ENCODE measurements at regions not wholly inside any gene's neighbourhood (a gene's known extent, or its start where the extent isn't known, plus 50 kb on each side); places are given as distances from the start of the nearest gene placed in this dataset.

DNA sequence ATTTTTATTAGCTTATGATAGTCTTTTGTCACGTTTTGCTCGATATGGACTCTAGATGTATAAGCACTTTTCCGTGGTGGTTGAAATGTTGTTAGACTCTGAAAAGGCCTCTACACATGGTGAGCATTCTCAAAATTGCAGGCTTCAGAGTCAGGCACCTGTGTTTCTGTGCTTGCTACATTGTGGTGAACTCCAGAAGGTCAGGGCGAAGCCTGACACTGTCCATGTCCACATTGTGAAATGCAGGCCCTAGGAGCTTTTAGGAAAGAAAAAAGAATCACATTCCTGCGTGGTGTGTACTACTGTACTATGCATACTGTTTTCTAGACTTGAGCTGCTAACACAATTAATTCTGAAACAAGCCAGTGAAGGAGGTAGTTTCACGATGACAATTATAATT, 86.3 kb downstream of the HS3ST1 start:
- DNase-seq (ENCODE audit: low read depth) = no peak

DNA sequence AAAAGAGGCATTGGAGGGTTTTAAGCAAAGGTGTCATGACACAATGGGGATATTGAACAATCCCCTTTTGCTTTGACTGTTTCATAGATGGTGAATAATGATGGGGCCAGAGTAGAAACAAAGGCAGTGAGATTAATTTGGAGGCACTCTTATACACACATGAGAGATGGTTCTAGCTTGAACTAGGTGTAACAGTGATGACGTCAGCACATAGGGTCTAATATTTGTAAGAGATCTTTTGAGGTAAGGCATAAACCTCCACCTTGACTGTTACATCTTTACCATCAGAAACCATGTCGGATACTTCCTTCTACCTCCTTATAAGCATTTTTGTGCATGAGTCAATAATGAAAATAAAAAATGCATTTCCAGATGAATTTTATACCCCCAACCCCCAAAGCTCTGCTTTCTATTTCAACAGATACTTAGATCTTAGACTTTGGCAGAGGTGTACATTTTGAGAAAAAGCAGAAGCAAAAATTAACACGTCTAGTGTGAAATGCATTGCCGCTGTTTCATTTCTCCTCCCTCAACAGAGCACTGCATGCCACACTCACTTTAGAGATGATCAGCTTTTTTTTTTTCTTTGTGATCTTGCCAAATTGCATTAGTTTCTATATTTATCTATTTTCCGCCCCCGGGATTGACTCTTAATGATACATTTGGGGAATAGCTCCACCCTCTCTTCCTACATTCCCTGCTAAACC, 87.2 kb downstream of the HS3ST1 start:
- DNase-seq (ENCODE audit: low read depth) = no peak

DNA sequence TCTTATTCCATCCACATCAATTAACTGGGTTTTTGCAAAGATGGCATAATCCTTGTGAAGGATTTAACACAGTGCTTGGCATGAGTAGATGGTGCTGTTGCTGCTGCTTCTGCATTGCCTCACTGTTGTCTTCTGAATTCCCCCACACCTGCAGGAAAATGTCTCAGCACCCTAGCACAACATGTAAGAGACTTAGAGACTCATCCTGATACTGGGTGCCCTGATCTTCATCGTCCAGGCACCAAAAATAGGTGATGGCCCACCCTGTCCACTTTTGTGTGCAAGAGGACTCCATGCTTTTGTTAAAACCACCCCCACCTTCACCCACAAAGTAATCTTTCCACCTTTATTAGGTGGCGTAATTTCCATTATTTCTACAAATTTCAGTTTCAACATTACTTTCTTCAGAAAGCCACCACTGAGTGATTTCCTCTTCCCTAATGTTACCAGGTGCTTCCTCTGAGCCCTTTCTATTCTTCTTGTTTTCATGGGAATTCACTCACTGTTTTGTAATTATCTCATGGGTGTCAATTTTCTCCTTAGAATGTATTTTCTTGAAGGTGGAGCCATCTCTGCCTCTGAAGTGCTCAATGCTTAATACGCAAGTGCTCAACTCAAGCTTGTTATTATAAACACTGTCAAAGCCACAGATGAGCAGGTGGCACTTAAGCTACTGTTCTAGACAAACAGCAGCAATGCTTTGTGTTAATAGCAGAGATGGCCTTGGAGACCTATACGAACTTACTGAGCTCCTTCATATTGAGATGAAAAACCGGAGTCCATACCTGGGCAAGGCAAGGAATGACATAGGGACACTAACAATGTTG, 89.5 kb downstream of the HS3ST1 start:
- no peak for DNase-seq (ENCODE audit: low read depth)

DNA sequence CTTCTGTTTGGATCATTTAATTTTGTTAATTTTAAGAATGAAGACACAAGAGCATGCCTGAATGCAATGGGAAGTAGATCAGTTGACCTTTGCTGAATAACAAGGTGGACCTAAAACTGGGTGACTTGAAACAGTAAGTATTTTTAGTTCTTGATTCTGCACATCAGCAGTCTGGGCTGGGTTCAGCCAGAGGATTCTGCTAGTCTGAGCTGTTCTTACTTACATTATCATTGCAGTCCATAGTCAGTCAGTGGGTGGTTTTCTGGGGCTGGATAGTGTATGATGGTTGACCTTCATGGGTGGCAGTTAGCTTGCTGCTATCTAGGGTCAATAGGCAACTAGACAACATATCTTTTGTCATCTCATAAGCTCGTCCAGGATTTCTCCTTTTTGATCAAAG, 91.4 kb downstream of the HS3ST1 start:
- no peak for DNase-seq (ENCODE audit: low read depth)

DNA sequence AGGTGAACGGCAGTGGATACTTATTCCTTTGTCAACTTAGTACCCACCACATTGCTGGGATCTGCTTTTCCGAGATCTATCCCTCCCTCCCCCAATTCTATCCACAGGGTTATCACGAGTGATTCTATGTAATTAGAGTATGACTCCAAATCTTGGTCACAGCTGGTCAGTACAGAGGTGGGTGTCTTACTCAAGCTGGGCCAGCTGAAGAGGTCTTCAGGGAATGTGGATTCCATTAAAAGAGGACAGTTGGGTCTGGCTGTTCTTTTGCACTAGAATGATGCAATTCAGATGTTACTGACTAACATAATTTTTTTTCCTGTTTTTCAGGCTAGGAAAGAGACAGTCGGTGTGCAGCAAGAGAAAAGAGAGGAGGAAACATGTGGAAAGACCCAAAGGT, 92.3 kb downstream of the HS3ST1 start:
- no peak for DNase-seq (ENCODE audit: low read depth)

DNA sequence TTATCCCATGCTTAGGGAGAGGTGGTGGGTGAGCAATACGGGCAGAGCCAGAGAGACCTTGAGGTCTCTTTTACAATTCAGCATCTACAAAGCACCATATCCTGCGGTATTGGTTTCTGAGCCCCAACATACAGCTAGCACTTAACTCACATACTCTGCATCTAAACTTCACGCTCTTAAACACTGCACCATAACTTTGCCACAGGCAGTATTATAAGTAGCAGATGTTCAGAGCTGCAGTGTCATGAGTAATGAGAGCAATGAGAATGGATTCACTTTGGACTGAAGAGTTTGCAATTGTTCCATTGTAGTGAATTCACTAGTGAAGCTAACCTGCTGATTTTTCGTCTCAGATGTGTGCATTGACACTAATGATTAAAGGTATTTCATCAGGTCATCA, 93.8 kb downstream of the HS3ST1 start:
- no peak for DNase-seq (ENCODE audit: low read depth)

DNA sequence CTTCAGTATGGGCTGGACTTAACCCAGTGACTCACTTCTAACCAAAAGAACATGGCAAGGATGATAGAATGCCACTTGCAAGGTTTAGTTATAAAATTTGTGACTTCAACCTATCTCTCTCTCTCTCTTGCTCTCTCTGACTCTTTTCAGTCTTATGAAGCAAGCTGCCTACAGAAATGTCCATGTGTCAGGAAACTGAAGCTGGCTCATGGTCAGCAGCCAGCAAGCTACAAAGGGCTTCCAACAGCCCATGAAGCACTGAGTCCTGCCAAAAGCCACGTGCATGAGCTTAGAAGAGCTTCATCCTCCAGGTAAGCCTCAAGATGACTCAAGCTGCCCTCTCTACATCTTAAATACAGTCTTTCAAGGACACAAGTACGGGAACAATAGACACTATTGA, 100.3 kb downstream of the HS3ST1 start:
- no peak for DNase-seq (ENCODE audit: low read depth)

DNA sequence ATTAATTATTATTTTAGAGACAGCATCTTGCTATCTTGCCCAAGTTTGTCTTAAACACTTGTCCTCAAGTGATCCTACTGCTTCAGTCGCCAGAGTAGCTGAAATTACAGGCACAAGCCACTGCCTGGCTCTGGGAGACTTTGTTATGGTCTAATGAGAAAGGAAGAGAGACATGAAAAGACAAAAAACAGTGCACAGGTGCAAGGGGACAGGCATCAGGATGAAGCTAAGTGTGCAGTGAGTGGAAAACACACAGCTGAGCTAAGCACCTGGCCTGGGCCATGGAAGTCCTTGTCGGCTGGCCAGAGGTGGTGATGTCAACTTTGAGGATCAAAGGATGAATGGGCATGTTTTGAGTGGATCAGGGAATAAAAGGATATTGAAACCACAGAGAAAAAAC, 102.7 kb downstream of the HS3ST1 start:
- no peak for DNase-seq (ENCODE audit: low read depth)

DNA sequence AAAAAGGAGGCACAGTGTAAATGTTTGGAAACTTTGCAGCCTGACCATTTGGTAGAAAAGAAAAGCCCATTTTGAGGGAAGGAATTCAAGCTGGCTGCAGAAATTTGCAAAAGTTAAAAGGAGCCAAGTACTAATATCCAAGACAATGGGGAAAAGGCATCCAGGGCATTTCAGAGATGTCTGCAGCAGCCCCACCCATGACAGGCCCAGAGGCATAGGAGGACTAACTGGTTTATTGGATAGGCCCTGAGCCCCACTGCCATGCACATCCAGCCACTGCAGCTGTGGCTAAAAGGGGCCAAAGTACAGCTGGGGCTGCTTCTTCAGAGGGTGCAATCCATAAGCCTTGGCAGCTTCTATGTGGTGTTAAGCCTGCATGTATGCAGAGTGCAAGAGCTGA, 104.9 kb downstream of the HS3ST1 start:
- no peak for DNase-seq (ENCODE audit: low read depth)

DNA sequence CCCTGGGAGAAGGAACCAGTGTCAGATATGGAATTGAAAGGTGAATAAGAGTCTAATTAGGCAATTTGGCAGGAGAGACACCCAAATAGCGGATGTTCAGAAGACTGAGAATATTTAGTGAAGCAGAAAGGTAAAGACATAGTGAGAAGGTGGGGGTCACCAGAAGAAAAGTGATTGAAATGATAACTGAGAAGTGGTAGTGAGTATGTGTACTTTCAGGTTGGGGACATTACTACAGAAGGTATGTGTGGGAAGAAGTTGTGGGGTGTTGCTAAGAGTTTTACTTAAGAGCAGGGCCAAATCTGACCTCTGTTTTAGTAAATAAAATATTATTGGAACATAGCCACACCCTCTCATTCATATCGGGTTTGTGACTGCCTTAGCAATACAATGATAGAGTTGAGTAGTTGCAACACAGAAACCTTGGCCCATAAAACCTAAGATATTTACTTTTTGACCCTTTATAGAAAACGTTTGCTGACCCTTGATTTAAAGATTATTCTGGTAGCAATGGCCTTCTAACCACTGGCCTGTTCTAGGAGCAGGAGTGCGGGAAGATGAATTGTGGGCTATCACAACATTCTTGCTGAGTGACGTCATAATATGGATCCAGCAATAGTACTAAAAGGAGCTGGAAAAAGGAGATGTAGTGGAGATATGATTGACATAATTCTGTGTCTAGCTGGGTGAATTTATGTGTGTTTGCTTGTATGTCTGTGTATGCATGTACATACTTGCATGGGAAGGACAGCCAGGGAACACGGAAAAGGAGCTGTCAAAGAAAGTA, 115.3 kb downstream of the HS3ST1 start:
- no peak for DNase-seq (ENCODE audit: low read depth)

DNA sequence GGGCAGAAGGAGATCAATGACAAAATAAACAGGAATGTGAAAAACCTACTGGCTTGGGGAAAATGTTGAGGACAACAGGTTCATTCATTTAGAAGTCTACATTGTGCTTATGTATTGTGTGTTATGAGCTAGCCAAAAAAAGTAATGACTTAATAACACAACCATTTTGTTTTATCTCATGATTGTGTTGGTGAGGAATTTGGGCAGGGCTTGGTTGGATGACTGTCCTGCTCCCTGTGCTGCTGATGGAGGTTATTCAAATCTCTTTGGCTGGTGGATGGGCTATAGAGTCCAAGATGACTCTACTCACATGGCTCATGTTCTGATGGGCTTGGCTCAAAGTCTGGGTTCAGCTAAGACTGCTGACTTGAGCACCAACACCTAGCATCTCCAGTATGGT, 116.3 kb downstream of the HS3ST1 start:
- DNase-seq (ENCODE audit: low read depth) = no peak

DNA sequence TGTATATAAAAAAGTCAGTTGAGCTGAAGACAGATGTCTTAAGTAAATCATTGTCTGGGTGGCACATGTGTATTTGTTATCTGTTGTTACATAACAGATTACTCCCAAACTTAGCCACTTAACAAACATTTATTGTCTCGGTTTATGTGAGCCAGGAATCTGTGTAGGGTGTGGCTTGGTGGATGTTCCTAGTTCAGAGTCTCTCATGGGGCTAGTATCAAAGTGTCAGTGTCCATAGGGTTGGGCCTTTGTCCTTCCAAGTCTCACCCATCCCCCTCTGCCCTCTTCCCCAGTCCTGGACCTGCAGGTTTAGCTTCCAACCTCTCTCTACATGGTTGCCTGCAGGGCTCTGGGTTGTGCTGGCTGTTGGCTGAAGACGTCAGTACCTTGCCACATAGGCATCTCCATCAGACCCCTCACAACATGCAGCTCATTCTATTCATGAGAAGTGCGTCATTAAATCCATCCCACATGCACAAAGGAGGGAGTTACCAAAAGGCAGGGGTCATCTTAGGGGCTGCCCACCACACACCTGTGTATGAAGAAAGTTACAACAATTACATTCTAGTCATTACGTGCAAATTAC, 127.5 kb downstream of the HS3ST1 start:
- no peak for DNase-seq (ENCODE audit: low read depth)

DNA sequence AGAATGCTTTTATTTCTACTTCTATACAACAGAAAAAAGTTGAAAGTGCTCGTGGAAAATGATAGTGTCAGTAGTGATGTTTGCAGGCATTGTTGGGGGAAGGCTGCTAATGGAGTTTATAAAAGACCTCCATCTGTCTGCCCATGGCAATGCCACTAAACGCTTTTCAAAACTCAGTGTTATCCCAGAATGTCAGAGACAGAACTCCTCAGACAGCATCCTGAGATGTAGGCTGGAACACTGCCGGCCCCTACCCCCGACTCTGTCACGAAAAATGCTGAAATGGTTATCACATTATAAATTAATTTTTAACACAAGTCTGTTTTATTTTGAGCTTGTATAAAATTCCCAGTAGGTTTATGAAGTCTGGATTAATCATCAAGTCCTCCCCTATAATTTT, 128.9 kb downstream of the HS3ST1 start:
- no peak for DNase-seq (ENCODE audit: low read depth)

DNA sequence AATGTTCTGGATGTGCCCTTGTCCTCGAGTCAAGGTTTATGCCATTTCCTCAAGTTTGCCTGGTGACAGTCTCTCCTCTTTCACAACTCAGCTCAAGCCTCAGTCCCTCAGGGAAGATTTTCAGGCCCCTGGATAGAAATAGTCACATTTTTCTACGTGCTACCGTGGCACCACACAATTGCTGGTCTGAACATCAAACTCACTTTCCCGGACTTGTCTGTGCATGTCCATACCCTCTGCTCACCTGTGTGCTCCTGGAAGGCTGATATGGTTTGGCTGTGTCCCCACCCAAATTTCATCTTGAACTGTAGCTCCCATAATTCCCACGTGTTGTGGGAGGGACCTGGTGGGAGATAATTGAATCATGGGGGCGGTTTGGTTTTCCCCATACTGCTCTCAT, 129.7 kb downstream of the HS3ST1 start:
- no peak for DNase-seq (ENCODE audit: low read depth)

DNA sequence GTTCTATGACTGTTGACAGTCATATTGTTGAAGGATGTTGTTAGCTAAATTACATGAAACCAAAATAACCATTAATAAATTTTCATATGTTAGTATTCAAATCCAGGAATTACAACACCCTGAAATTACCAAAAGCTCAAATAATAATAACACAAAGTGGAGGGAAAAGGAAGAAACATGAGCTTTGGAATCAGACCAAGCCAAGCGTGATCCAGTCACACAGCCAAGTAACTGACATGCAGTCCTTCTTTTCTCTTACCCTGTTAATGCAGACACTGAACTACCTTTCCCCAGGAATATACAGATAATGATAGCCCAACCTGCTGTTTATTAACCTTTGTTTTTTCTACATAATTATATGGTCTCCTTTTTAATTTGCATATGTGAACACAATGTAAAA, 130.2 kb downstream of the HS3ST1 start:
- no peak for DNase-seq (ENCODE audit: low read depth)

DNA sequence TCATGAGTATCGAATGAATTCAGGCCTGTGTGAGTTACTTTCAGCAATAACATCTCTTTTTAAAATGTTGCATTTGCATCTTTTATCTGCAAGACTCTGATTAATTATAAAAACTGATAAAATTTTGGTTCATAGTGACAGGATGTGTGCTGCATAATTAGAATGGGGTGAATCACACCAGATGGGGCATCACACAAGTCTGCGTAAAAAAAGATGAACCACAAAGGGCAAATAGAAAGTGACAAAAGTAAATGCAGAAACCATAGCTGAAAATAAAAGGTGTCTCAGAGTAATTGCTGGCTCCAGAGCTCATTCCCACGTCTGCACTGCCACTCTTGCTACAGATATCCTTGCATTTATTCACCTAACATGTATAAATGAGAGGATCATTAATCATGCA, 131.1 kb downstream of the HS3ST1 start:
- no peak for DNase-seq (ENCODE audit: low read depth)

DNA sequence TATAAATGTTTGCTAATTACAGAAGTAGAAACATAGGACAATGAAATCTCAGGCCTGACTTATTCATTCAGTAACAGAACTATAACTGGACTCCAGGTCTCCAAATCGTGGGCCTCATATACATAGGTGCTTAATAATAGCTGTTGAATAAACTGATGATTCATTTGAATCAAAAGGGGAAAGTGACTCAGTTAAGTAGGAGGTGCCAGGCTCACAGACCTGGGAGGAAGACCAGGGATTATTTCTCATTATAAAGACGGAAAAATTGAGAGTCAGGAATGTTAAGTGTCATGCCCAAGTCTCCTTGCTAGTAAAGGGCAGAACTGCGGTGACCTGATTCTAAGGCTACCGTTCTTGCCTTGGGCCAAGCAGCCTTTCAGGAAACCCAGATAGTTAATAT, 131.5 kb downstream of the HS3ST1 start:
- no peak for DNase-seq (ENCODE audit: low read depth)

DNA sequence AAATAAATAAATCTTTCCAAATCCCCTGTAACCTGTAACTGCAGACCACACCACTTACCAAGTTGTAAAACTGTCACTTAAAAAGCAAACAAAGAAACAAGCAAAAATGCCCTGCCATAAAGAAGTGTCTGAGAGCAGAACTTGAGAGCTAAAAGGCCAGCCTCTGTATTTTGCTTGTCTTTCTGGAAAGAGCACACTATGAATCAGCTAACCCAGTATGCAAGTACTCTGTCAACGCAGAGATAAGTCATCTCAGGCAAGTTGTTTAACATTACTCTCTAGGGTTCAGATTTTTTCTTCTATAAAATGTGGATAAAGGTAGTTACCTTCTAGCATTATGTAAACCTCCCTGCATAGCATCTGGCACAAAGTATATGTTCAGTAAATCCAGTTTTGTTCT, 134.8 kb downstream of the HS3ST1 start:
- DNase-seq (ENCODE audit: low read depth) = no peak

DNA sequence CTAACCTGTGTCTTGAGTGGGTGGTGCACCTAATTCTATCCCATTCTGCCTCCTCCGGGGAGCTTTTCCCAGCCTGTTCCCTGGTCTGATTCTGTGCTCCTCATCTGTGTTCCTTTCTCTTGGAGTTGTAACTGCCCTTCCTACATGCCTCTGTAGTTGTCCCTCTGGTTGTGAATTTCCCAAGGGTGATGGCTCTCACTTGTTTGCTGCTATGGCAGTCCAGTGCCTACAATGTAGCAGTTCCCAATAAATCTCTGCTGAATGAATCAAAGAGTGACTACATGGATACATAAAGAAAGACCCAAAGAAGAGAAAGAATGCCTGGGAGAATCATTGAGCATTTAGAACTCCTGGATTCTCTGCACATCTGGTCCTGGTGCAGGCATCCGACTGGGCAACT, 141.6 kb downstream of the HS3ST1 start:
- no peak for DNase-seq (ENCODE audit: low read depth)

DNA sequence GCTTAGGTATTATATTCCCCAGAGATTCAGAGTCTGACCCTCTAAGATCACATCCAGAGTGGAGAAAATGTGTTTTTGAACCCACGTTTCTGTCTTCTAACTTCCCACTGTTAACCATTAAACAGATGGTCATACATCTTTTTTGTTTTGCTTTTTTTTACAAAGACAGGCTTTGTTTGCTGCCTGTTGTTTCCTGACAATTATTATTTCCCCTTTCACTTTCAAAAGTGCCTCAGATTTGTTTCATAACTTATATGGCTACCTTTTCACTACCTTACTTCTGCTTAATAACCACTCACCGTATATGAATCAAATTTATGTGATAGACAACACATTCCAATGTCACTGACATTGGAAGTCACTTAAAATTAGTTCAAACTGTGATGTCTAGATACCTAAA, 142.2 kb downstream of the HS3ST1 start:
- DNase-seq (ENCODE audit: low read depth) = no peak

DNA sequence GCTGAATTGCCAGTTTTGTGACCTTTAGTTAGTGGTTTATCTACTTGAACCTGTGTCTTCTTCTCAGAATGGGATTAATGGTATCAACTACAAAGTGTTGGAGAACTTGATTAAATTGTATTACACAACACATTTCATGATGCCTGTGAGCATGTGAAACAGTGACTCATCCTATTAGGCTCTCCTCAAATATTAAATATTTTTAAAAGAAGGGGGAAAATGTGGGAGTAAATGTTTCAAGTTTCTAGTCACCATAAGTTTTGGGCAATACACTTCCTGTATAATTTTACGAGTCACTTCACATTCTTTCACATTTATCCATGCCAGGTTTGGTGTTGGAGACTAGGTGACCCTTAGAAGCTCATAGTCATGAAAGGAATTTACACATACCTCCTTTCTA, 147.0 kb downstream of the HS3ST1 start:
- no peak for DNase-seq (ENCODE audit: low read depth)

DNA sequence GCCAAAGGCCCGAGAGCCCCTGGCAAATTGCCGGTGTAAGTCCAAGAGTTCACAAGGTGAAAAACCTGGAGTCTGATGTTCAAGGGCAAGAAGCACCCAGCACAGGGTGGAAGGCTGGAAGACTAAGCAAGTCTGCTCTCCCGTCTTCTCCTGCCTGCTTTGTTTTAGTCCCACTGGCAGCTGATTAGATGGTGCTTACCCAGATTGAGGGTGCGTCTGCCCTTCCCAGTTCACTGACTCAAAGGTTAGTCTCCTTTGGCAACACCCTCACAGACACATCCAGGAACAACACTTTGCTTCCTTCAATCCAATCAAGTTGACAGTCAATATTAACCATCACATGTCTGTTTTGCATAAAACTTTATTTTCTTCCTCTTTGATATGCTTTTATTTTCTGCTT, 157.4 kb downstream of the HS3ST1 start:
- no peak for DNase-seq (ENCODE audit: low read depth)

DNA sequence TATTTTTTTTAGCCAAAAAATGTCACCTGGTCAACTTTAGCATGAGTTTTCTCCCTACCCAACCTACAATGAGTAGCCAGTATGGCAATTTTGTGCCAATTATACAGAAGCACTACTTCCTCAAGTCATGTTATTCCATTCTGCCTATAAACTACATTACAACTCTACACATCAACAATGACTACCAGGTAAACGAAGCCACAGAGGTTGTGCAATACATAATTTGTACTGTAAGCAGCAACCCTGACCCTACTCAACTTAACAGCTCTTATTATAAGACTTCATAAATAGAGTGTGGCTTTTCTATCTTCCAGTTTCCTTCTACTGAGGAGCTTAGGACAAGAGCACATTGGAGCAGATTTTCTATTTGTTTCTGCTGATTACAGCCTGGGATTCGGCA, 160.5 kb downstream of the HS3ST1 start:
- no peak for DNase-seq (ENCODE audit: low read depth)
